ENCODE measurements at regions not wholly inside any gene's neighbourhood (a gene's known extent, or its start where the extent isn't known, plus 50 kb on each side); places are given as distances from the start of the nearest gene placed in this dataset.
"Not testable (repeated sequence)": the region's sequence is repeated elsewhere in the genome, so short reads cannot be mapped to it uniquely, and the experiment has no call there.

DNA sequence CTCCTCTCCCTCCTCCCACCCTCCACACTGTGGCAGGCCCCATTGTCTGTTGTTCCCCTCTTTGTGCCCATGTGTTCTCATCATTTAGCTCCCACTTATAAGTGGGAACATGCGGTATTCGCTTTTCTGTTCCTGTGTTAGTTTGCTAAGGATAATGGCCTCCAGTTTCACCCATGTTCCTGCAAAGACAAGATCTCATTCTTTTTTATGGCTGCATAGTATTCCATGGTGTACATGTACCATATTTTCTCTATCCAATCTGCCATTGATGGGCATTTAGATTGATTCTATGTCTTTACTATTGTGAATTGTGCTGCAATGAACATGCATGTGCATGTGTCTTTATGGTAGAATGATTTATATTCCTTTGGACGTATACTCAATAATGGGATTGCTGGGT is 130.2 kb upstream of the TLE3 start:
- TF ChIP-seq, protein P1, sequence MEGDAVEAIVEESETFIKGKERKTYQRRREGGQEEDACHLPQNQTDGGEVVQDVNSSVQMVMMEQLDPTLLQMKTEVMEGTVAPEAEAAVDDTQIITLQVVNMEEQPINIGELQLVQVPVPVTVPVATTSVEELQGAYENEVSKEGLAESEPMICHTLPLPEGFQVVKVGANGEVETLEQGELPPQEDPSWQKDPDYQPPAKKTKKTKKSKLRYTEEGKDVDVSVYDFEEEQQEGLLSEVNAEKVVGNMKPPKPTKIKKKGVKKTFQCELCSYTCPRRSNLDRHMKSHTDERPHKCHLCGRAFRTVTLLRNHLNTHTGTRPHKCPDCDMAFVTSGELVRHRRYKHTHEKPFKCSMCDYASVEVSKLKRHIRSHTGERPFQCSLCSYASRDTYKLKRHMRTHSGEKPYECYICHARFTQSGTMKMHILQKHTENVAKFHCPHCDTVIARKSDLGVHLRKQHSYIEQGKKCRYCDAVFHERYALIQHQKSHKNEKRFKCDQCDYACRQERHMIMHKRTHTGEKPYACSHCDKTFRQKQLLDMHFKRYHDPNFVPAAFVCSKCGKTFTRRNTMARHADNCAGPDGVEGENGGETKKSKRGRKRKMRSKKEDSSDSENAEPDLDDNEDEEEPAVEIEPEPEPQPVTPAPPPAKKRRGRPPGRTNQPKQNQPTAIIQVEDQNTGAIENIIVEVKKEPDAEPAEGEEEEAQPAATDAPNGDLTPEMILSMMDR (IDR thresholded peaks at IDR 0.05; ENCODE audit: insufficient read depth, low read length): not testable (repeated sequence)
- not testable (repeated sequence) for TF ChIP-seq SPI1 (IDR thresholded peaks at IDR 0.05; ENCODE audit: borderline replicate concordance, low read depth)
